H1 (cell line): ENCODE measurements at regions not wholly inside any gene's neighbourhood (a gene's known extent, or its start where the extent isn't known, plus 50 kb on each side); places are given as distances from the start of the nearest gene placed in this dataset.

Experiments
- CBX8 ChIP-seq: fragments of 300-800, 300-1000 bp; sonication (generic); IDR thresholded peaks from 2 replicates; pipeline ENCODE4 v1.7.1; 2016; ENCODE audit warnings: low read depth, low read length, borderline replicate concordance
- CHD1 ChIP-seq: IDR thresholded peaks from 2 replicates; pipeline ENCODE4 v1.6.1; 2012; ENCODE audit warnings: low read depth, low read length, improper control_type of control experiment
- CHD2 ChIP-seq: IDR thresholded peaks from 2 replicates; pipeline ENCODE4 v1.6.1; 2012; ENCODE audit warnings: low read length, improper control_type of control experiment
- CTCF ChIP-seq, 3 experiments: IDR thresholded peaks; 1 replicate in 2 of 3; 2 replicates in 1 of 3; pipeline versions ENCODE4 v1.5.1 to v1.6.1; 2011; ENCODE audit warnings: low read length in 3 of 3, mild to moderate bottlenecking in 3 of 3, inconsistent platforms in 2 of 3, low read depth in 1 of 3, moderate library complexity in 1 of 3; ENCODE audit not compliant: insufficient read depth in 1 of 3; ENCODE audit errors: control extremely low read depth in 1 of 3
- SIN3A ChIP-seq, 2 experiments: IDR thresholded peaks in 1 of 2; conservative IDR thresholded peaks in 1 of 2; 2 replicates each; pipeline ENCODE4 v1.6.1; 2011 to 2012; ENCODE audit warnings: low read length in 2 of 2, improper control_type of control experiment in 1 of 2, low read depth in 1 of 2, mild to moderate bottlenecking in 1 of 2

- TF ChIP-seq CTCF (IDR thresholded peaks at IDR 0.05; ENCODE audit: control extremely low read depth in 1 of 3, insufficient read depth in 1 of 3, low read depth in 1 of 3, low read length in 3 of 3) (no peak), CHD2 (no peak), CBX8 (no peak), SIN3A (conservative IDR thresholded peaks at IDR 0.05 in 1 of 2, IDR thresholded peaks at IDR 0.05 in 1 of 2; ENCODE audit: low read depth in 1 of 2, low read length in 2 of 2) (no peak), CHD1 (no peak)
These were observed 456.9 kb downstream of the BCOR start (continued) for GRCh38 chrX:39640866-39641265.
